Prostate gland (tissue), 2 donors: ENCODE measurements at regions not wholly inside any gene's neighbourhood (a gene's known extent, or its start where the extent isn't known, plus 50 kb on each side); places are given as distances from the start of the nearest gene placed in this dataset.

Experiments used
- CTCF ChIP-seq, 4 experiments: fragments of 200-600 bp in 2 of 4; fragments of 450-650 bp in 2 of 4; sonication (generic) in 2 of 4; IDR thresholded peaks; 1 replicate in 3 of 4; 2 replicates in 1 of 4; pipeline ENCODE4 v1.5.1; 2016 to 2019; ENCODE audit warnings: antibody characterized with exemption in 4 of 4, mild to moderate bottlenecking in 2 of 4, moderate library complexity in 2 of 4
- POLR2A ChIP-seq: fragments of 450-650 bp; IDR thresholded peaks from one replicate; pipeline ENCODE4 v1.6.1; 2016; ENCODE audit warnings: antibody characterized with exemption, mild to moderate bottlenecking
- POLR2AphosphoS5 ChIP-seq: sonication (generic); formaldehyde crosslinking; IDR thresholded peaks from one replicate; pipeline ENCODE4 v1.6.1; 2017; ENCODE audit warnings: antibody characterized with exemption

- TF ChIP-seq CTCF (IDR thresholded peaks at IDR 0.05) (no peak), POLR2A (no peak), POLR2AphosphoS5 (no peak)
Observed at GRCh38 chr4:54912155-54912554, 213.2 kb downstream of the KDR start.
